ENCODE measurements at regions not wholly inside any gene's neighbourhood (a gene's known extent, or its start where the extent isn't known, plus 50 kb on each side); places are given as distances from the start of the nearest gene placed in this dataset.
A peak's percentile ranks its signal among the peaks of the same experiment; 100 is the strongest.

DNA sequence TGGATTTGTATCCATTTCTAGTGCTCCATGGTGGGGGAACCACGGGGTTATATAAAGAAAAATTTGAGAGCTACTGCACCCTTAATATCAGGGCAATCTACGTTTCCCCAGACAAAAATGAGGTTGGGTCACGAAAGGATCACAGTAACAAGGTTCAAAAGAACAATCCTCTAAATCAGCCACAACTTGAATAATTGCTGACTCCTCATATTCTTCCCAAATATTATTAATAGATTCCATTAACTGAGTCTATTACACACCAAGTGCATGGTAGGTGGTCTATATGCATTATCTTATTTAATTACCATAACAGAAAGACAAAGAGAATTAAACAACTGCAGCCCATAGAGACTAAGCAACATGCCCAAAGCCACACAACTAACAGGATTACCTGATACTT lies 438.2 kb downstream of the ETNK1 start:
- no peak overlapping the region for H3K4me3 ChIP-seq (ENCODE audit: low read depth, low read length)
- TF ChIP-seq, protein P1, sequence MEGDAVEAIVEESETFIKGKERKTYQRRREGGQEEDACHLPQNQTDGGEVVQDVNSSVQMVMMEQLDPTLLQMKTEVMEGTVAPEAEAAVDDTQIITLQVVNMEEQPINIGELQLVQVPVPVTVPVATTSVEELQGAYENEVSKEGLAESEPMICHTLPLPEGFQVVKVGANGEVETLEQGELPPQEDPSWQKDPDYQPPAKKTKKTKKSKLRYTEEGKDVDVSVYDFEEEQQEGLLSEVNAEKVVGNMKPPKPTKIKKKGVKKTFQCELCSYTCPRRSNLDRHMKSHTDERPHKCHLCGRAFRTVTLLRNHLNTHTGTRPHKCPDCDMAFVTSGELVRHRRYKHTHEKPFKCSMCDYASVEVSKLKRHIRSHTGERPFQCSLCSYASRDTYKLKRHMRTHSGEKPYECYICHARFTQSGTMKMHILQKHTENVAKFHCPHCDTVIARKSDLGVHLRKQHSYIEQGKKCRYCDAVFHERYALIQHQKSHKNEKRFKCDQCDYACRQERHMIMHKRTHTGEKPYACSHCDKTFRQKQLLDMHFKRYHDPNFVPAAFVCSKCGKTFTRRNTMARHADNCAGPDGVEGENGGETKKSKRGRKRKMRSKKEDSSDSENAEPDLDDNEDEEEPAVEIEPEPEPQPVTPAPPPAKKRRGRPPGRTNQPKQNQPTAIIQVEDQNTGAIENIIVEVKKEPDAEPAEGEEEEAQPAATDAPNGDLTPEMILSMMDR (IDR thresholded peaks at IDR 0.05; ENCODE audit: low read depth, low read length): no peak
- in situ Hi-C loops (cut with HindIII; ENCODE audit: low sequenced_read_pairs): no loop called here
- DNase-seq (ENCODE audit: low read depth, low spot score): no peak

DNA sequence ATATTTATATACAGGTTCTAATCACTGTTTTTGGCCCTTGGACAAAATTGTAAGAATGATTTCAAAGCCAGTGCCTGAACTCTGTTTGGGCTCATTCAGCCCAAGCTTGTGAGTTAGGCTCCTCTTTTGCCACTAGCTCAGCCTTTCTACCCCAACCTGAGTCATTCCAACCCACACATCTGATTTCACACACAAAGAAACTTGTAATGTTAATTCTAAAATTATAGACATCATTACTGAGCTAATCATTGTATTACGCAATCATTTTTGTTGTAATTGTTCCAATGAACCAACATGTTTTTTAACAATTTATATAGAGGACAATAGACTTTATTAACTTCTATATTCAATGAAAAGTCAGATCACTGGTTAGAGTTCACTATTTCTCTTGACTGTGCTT lies 441.1 kb downstream of the ETNK1 start:
- TF ChIP-seq, protein P1 (IDR thresholded peaks at IDR 0.05; ENCODE audit: low read depth, low read length): no peak
- no peak overlapping the region for H3K4me3 ChIP-seq (ENCODE audit: low read depth, low read length)
- in situ Hi-C loops (cut with HindIII; ENCODE audit: low sequenced_read_pairs): no loop called here
- DNase-seq (ENCODE audit: low read depth, low spot score): no peak

DNA sequence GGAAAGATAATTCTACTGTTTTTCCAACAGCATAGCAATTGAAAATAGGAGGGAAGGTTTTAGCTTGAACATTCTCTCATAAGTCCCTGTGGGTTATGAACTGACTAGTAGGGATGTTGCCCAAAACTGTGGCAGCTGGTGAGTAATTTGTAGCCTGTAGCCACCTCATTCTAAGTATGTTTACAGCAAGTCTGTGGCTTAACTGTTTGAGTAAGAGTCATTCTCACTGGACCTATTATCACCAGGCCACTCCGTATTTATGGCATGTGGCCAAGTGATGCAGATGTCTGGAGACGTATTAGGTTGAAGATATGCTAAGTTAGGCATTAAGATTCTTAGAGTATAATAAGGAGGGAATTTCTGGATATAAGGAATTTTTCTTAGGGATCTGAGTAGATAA lies 458.3 kb downstream of the ETNK1 start:
- H3K4me3 ChIP-seq (ENCODE audit: low read depth, low read length): no peak overlapping the region
- TF ChIP-seq, protein P1 (IDR thresholded peaks at IDR 0.05; ENCODE audit: low read depth, low read length): no peak
- DNase-seq (ENCODE audit: low read depth, low spot score): peak; percentile 86
- in situ Hi-C loops (cut with HindIII; ENCODE audit: low sequenced_read_pairs): no loop called here

DNA sequence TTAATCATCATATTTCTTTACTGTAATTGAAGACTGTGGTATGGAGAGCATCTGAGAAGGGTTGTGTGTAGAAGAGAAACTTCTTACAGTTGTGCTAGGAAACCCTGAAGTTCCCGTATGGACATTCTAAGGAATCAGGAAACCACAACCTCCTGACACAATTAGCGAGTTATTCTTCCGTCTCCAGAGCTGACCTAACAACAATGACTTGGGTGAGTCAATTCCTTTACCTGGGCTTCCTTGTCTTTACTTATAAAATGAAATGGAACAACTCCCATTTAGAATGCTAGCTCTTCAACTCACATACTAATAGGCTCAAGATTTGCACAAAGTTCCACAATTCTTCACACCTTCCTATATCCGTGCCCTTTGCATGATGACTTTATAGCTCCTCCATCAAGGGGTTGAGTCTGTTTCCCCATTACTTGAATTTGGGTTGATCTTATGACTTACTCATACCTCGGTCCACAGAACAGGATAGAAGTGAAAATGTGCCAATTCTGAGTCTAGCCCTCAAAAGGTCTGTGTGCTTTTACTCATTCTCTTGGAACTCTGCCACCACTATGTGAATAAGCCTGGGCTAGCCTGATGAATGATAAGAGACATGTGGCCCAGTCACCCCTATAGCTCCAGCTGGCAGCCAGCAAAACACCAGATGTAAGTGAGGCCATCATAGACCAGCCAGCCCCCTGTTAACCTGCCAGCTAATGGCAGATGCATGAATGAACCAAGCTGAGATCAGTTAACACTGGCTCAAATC lies 459.4 kb downstream of the ETNK1 start:
- DNase-seq (ENCODE audit: low read depth, low spot score): peak; percentile 94
- TF ChIP-seq, protein P1 (IDR thresholded peaks at IDR 0.05; ENCODE audit: low read depth, low read length): no peak
- no peak overlapping the region for H3K4me3 ChIP-seq (ENCODE audit: low read depth, low read length)
- in situ Hi-C loops (cut with HindIII; ENCODE audit: low sequenced_read_pairs): no loop called here

DNA sequence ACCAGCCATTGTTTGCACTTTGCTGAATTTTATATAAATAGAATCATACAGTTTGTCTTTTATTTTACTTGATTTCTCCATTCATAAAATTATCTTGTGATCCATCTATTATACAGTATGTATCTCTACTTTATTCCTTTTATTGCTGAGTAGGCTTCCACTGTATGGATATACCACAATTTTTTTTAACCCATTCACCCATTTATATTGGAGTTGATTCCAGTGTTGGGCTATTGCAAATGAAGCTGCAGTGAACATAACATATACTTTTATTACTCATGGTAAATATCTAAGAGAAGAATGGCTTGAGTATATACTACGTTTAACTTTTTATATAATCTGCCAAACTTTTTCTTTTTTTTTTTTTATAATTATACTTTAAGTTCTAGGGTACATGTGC lies 463.6 kb downstream of the ETNK1 start:
- in situ Hi-C loops (cut with HindIII; ENCODE audit: low sequenced_read_pairs): no loop called here
- TF ChIP-seq, protein P1 (IDR thresholded peaks at IDR 0.05; ENCODE audit: low read depth, low read length): no peak

DNA sequence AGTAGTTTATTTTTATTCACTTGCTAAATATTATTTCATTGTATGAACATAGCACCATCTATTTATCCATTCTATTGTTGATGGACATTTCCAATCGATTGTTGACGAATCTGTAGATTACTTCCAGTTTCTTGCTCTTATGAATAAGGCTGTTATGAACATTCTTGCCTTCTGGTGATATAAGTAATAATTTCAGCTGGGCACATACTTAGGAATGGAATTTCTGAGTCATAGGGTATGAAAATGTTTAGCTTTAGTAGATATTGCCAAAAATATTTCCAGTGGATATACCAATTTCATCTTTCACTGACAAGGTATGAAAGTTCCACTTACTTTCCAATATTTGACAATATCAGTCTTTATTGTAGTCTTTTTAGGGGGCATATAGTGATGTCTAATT lies 468.5 kb downstream of the ETNK1 start:
- TF ChIP-seq, protein P1 (IDR thresholded peaks at IDR 0.05; ENCODE audit: low read depth, low read length): no peak
- in situ Hi-C loops (cut with HindIII; ENCODE audit: low sequenced_read_pairs): no loop called here
- DNase-seq (ENCODE audit: low read depth, low spot score): no peak
- H3K4me3 ChIP-seq (ENCODE audit: low read depth, low read length): no peak overlapping the region

More for the DNA sequence above, 463.6 kb downstream of the ETNK1 start:
- H3K4me3 ChIP-seq (ENCODE audit: low read depth, low read length): no peak overlapping the region
- DNase-seq (ENCODE audit: low read depth, low spot score): no peak
